H1 (cell line): ENCODE measurements at regions not wholly inside any gene's neighbourhood (a gene's known extent, or its start where the extent isn't known, plus 50 kb on each side); places are given as distances from the start of the nearest gene placed in this dataset.

ENCODE experiments used
- CBX8 ChIP-seq: fragments of 300-800, 300-1000 bp; sonication (generic); IDR thresholded peaks from 2 replicates; pipeline ENCODE4 v1.7.1; 2016; ENCODE audit warnings: low read depth, low read length, borderline replicate concordance
- CREB1 ChIP-seq: IDR thresholded peaks from 2 replicates; pipeline ENCODE4 v1.6.1; 2012; ENCODE audit warnings: inconsistent platforms
- CTCF ChIP-seq, 3 experiments: IDR thresholded peaks; 1 replicate in 2 of 3; 2 replicates in 1 of 3; pipeline versions ENCODE4 v1.5.1 to v1.6.1; 2011; ENCODE audit warnings: low read length in 3 of 3, mild to moderate bottlenecking in 3 of 3, inconsistent platforms in 2 of 3, low read depth in 1 of 3, moderate library complexity in 1 of 3; ENCODE audit not compliant: insufficient read depth in 1 of 3; ENCODE audit errors: control extremely low read depth in 1 of 3
- HDAC6 ChIP-seq: IDR thresholded peaks from one replicate; pipeline ENCODE4 v1.7.1; 2012; ENCODE audit warnings: low read depth, mild to moderate bottlenecking, inconsistent platforms, low read length, moderate library complexity
- MAFK ChIP-seq: IDR thresholded peaks from 2 replicates; pipeline ENCODE4 v1.6.1; 2012; ENCODE audit warnings: low read depth, mild to moderate bottlenecking, improper control_type of control experiment, low read length
- POLR2A ChIP-seq, 2 experiments: IDR thresholded peaks; 1 replicate in 1 of 2; 2 replicates in 1 of 2; pipeline ENCODE4 v1.6.1; 2011; ENCODE audit warnings: low read depth in 2 of 2, low read length in 2 of 2, mild to moderate bottlenecking in 2 of 2; ENCODE audit errors: control extremely low read depth in 1 of 2
- RAD21 ChIP-seq, 2 experiments: IDR thresholded peaks in 1 of 2; conservative IDR thresholded peaks in 1 of 2; 2 replicates each; pipeline ENCODE4 v1.6.1; 2011; ENCODE audit warnings: low read depth in 2 of 2, low read length in 2 of 2, improper control_type of control experiment in 1 of 2, inconsistent platforms in 1 of 2, mild to moderate bottlenecking in 1 of 2, moderate library complexity in 1 of 2
- RNF2 ChIP-seq: fragments of 200-900, 300-1000 bp; sonication (generic); IDR thresholded peaks from 2 replicates; pipeline ENCODE4 v1.7.1; 2016; ENCODE audit warnings: borderline replicate concordance, low read depth, mild to moderate bottlenecking, antibody characterized with exemption, low read length; ENCODE audit not compliant: poor library complexity, severe bottlenecking; ENCODE audit errors: missing control alignments
- SAP30 ChIP-seq: fragments of 300-600 bp; sonication (generic); IDR thresholded peaks from 2 replicates; pipeline ENCODE4 v1.7.1; 2012; ENCODE audit warnings: low read length, moderate library complexity, mild to moderate bottlenecking, inconsistent platforms; ENCODE audit not compliant: insufficient read depth, insufficient replicate concordance
- SIN3A ChIP-seq, 2 experiments: IDR thresholded peaks in 1 of 2; conservative IDR thresholded peaks in 1 of 2; 2 replicates each; pipeline ENCODE4 v1.6.1; 2011 to 2012; ENCODE audit warnings: low read length in 2 of 2, improper control_type of control experiment in 1 of 2, low read depth in 1 of 2, mild to moderate bottlenecking in 1 of 2
- SP4 ChIP-seq: IDR thresholded peaks from 2 replicates; pipeline ENCODE4 v1.6.1; 2012; ENCODE audit warnings: low read length, inconsistent platforms
- YY1 ChIP-seq: IDR thresholded peaks from 2 replicates; pipeline ENCODE4 v1.6.1; 2011; ENCODE audit warnings: low read depth, mild to moderate bottlenecking, low read length

- TF ChIP-seq CTCF (IDR thresholded peaks at IDR 0.05; ENCODE audit: control extremely low read depth in 1 of 3, insufficient read depth in 1 of 3, low read depth in 1 of 3, low read length in 3 of 3) (no peak), MAFK (no peak), CREB1 (no peak), POLR2A (IDR thresholded peaks at IDR 0.05; ENCODE audit: control extremely low read depth in 1 of 2, low read depth in 2 of 2, low read length in 2 of 2) (no peak), YY1 (no peak), RAD21 (IDR thresholded peaks at IDR 0.05 in 1 of 2, conservative IDR thresholded peaks at IDR 0.05 in 1 of 2; ENCODE audit: low read depth in 2 of 2, low read length in 2 of 2) (no peak), RNF2 (no peak), SIN3A (conservative IDR thresholded peaks at IDR 0.05 in 1 of 2, IDR thresholded peaks at IDR 0.05 in 1 of 2; ENCODE audit: low read depth in 1 of 2, low read length in 2 of 2) (no peak), CBX8 (no peak), SAP30 (no peak), HDAC6 (no peak), SP4 (no peak)
These were observed 161.4 kb downstream of the TMEM200A start for GRCh38 chr6:130527173-130527572.
